GM19239 (cell line): ENCODE measurements at regions not wholly inside any gene's neighbourhood (a gene's known extent, or its start where the extent isn't known, plus 50 kb on each side); places are given as distances from the start of the nearest gene placed in this dataset.

Source experiments
- DNase-seq: peaks from one replicate; pipeline ENCODE4 v3.0.0; 2011; ENCODE audit warnings: low spot score; ENCODE audit not compliant: insufficient read length
- FAIRE-seq: peaks from 2 replicates; lab custom pipeline; 2011; peaks lifted over from hg19 to GRCh38; lab: Jason Lieb, UNC

DNA sequence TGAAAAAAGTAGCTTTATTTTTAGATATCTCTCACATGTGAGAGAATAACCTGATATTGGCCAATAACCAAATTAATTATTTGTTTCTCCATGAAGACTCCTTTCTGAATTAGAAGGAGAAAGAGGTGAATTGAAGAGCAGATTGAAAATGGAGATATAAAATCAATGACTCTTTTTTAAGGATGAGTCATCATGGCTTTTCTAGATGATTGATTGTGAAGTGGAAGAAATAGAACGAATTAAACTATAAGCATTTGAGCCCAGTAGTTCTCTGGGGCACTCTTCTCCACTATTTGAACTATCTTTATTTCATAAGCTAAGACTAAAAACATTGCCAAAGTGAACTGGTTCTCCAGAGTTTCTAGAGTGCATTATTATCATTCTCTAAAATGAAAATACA is 137.2 kb upstream of the EDNRA start:
- DNase-seq (no peak), FAIRE-seq (no peak)

DNA sequence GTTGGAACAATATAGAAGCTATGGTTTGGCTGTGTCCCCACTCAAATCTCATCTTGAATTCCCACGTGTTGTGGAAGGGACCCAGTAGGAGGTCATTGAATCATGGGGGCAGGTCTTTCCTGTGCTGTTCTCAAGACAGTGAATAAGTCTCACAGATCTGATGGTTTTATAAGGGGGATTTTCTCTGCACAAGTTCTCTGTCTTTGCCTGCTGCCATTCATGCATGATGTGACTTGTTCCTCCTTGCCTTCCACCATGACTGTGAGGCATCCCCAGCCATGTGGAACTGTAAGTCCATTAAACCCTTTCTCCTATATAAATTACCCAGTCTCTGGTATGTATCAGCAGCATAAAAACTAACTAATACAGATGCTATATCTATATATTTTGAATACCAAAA is 135.2 kb upstream of the EDNRA start:
- no peak for DNase-seq
- FAIRE-seq, result no peak

DNA sequence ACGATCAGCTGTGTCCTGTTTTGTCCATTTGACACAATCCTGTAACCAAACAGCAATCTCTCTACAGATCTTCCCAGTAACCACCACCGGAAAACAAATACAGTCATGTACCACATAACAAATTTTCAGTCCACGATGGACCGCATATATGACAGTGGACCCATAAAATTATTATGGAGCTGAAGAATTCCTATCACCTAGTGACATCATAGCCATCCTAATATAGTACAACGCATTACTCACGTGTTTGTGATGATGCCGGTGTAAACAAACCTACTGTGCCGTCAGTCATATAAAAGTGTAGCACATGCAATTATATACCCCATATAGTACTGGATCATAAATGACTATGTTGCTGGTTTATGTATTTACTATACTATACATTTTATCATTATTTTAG is 133.7 kb upstream of the EDNRA start:
- DNase-seq, result no peak
- no peak for FAIRE-seq

DNA sequence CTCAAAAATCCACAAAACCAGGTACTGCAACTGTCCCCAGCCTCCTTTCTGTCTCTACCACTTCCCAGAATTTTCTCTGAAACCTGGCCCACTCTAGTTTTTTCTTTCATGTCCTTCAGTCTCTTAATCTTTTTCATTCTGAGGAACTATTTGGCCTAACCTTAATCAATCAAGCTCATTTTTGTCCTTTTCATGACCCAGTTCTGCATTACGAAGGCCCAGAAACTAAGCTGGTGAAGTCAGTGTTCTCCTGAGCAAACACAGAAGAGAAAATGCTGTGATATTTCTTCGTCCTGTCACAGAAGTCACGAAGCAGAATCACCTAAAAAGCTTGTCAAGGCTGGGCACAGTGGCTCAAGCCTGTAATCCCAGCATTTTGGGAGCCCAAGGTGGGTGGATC is 131.7 kb upstream of the EDNRA start:
- FAIRE-seq, result no peak
- DNase-seq, result no peak

DNA sequence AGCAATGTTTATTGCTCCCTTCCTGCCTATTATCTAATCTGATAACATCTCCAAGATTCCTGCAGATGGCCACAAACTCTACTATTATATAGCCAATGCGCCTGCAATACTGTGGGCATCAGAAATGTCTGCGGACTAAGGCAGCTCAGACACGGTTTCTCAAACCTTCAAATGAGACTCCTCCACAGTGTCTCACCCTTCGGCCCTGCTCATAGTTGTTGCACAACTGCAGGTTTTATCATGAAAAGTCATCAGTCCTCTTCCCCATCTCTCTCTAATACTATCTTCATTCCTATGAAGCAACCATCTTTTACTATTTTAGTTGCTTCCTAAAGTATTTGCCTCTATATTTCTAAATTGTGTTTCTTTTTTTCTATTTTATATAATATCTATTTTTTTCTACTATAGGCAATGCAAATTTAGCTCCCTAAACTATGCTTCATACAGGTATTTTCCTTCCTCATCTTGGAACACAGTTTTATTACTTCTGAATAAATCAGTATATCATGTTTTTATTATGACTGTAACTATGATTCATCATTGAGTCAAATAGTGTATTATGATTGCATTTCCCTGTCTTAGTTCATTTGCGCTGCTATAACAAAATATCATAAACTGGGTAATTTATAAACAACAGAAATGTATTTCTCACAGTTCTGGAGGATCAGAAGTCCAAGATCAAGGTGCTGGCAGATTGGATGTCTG is 129.7 kb upstream of the EDNRA start:
- FAIRE-seq, result no peak
- no peak for DNase-seq

DNA sequence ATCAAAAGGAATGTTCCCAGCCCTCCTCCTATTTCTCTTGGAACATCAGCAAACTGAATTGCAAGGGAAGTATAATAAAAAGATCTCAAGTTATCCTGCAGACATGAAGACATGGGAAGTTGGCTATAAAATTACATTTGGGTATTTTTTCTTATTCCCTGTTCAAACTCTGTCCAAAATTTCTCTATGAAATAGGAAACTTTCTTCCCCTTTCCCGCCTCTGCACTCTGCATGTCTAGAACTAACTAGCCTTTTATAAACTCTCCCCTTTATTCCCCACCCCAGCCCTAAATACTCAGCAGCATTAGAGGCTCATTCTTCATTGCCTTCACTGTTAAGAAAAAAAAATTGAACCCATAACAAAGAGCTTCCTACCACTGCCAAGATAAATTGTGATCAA is 126.7 kb upstream of the EDNRA start:
- DNase-seq (no peak), FAIRE-seq (no peak)

DNA sequence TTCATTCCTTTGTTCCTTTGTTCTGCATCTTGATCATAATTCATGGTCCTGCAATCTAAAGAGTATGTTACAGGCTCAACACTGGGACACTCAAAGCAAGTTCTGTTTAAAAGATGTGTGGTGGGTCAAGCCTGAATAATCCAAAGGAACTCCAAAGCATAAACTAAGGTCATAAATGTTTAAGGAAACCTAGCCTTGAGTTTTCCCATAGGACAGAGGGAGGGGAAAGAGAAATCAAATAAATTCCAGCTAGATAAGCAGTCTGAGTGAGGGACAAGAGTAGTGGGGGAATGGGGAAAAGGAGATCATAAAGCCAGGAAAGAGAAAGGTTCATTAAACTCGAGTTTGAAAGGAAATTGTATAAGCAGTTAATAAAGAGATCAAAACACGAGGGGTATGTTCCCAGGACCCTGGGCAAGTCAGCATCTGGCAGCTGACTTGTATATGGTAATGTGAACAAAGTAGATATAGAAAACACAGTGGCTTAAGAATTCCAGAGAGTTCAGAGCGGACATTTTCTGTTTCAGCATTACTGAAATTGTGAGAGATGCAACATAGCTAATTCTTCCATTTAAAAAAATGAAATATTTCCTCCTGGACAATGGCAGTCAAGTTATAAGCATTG is 125.8 kb upstream of the EDNRA start:
- FAIRE-seq (no peak), DNase-seq (no peak)

DNA sequence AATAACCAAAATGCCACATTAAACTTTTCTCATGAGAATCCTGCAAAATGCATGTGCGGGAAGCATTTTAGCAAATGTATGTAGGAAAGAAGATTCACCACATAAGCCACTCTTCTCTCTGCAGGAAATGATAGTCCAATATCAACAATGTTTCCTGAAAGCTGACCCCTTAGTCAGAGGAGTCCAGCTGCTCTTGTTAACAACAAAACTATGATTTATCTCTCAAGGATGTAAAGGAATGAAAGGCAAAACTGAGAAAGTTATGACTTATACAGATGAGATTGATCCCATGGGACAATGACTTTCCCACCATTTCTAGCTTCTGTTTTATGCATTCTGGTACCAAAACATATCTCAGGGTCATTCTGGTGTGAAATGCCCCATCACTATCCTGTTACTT is 125.0 kb upstream of the EDNRA start:
- no peak for FAIRE-seq
- no peak for DNase-seq

DNA sequence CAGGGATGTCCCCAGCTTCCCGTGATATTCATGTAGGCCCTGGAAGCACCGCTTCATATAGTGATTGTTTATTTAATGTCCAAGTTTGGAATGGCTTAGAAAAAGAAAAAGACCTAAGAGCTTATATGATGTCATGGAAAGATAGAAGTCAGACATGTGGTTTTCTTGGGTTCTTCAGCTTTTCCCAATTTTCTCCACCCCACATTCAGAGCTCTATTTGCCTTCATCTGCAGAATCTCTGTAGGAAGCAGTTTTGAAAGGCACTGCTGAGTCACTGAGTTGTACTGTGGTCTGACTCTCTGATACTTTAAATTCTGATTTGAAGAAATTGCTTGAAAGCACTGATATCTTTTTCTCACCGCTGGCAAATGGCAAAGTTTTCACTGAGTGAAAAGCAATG is 120.6 kb upstream of the EDNRA start:
- DNase-seq (no peak), FAIRE-seq (no peak)

DNA sequence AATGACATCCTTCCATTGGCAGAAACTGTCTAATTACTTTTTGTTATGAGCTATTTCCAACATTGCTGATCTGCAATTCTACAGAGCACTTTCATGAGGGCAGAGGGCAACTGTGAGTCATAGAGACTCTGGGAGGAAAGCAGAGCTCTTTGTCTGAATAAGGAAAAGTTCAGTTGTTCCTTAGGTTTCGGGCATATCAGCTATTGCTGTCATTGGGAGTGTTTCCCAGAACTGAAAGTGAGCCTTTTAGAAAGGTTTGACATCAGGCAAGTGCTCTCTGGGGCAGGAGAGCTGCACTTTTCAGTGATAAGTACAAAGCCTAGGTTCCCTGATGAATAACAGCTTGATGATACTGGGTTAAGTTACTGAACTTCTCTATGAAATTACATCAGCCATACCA is 119.2 kb upstream of the EDNRA start:
- no peak for FAIRE-seq

DNA sequence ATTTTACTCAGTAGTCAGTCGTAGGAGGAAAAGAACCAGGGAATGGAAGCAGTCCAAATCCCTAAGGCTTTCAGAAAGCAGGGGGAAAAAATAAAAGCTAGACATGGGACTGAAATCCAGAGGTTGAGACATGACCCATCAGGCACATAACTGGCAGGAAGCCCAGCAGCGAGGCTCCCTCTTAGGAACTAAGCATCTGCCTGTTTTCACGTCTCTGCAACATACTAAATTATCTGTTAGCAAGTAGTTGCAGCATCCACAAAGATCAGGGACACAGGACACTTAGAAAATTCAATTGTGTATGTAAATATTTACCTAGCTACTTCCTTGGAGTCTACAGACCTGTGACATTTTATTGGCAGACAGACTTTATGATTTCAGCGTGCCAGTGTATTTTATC is 118.0 kb upstream of the EDNRA start:
- FAIRE-seq, result no peak
- no peak for DNase-seq

More for the DNA sequence above, 119.2 kb upstream of the EDNRA start:
- DNase-seq, result no peak

DNA sequence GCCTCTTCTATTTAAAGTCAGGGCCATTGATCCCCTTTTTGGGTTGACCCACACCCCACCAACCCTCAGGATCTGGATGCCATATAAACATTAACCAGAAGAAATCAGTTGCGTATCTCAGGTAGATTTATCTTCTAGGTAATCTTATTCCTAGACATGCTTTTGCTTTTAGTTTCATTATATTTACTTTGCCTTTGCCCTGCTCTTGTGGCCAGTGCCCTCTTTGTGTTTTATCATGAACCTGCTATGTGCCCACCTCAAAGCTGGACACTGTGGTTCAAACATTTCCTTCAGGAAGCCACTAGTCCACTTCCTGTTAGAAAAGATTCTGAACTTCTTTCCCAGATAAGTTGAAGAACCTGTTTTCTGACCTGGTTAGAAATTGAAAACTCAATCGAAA is 117.4 kb upstream of the EDNRA start:
- no peak for FAIRE-seq
- no peak for DNase-seq

DNA sequence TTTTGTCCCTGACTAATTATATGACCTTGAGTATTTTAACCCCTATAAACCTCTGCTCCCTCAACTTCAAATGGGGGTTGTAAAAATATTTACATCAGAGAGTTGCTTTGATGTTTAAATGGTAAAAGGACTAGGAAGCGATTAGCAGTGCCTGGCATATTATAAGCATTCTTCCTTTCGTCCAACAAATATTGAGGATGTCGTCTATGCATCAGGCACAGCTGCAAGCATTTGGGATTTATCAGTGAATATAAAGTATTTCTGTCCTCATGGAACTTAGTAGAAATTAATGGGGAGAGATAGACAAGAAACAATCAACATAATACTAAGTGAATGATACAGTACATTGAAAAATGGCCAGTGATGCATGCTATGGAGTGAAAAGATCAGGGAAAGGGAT is 115.5 kb upstream of the EDNRA start:
- no peak for DNase-seq
- FAIRE-seq, result no peak

DNA sequence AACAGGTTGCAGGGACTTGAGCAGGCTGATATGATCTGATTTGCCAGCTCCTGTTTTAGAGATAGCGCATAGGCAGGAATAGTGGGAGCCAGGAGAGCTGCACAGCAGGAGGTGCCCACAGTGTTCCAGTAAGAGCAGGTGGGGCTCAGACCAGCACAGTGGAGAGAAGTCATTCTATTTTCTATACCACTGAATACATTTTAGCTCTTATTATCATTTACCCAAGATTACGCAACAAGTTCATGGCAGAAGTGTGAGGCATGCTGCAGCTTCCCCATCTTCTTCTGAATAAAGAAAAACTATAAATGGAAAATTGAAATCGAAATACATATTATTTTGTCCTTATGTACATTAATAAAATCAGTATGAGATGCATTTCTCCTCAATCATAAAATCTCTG is 114.7 kb upstream of the EDNRA start:
- FAIRE-seq (no peak), DNase-seq (no peak)

DNA sequence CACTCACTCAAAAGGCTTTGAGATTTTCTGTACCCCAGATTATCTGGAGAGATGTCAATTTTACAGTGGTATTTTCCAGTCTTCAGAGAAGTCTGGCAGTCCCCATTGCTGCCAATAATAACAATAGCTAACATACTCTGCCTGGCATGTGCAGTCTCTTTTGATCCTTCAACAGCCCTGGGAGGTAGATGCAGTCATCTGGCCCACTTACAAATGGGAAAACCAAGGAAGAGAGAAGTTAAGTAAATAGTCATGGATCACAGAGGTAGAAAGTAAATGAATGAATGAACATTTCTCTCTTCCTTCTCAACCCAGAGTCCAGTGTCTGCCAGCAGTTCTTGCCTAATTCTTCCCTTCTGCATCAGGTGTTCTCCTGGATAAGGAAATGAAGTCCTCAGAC is 113.0 kb upstream of the EDNRA start:
- no peak for DNase-seq
- no peak for FAIRE-seq

DNA sequence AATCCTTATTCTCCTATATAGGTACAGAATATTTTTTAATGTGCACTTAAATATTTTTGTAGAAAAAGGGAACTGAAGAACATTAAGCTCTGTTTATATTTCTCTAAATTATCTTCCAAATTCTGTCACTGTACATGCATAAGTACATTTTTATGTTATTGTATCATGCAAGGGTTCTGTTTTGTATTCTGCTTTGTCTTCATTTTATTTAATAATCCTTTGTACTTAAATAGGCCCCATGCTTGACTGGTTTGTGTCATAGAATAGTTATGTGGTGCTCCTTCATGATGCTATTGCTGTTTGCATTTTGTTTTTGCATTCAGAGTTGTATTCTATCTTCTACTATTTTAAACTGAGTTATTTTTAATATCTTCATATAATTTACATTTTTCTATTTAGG is 111.9 kb upstream of the EDNRA start:
- no peak for DNase-seq
- FAIRE-seq, result no peak

DNA sequence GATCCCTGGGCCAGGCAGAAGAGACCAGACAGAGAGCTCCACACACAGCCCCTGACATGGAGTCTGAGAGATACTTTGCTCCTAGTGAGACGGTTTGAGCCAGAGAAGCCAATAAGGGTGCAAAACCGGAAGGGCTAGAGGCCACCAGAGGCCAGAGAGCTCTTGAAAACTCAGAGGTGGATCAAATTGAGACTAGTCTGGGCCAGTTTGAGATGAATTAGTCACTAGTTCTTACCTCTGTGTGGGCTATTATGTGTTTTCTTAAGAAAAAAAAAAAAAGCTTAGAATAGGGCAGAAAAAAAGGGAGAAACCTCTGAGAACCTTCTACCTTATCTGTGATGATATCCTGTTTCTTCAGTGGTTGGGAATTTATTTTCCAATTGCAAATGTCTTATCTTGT is 110.4 kb upstream of the EDNRA start:
- no peak for DNase-seq

DNA sequence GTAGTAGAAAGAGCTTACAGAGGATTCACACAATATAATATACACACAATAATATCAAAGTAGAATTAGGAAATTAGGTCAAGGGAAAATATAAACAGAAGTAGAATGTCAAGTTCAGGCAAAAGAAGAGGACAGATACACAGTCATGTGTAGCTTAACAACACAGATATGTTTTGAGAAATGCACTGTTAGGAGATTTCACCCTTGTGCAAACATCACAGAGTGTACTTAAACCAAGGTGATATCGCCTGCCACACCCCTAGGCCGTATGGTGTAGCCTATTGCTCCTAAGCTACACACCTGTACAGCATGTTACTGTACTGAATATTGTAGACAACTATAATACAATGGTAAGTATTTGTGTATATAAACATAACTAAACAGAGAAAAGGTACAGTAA is 110.0 kb upstream of the EDNRA start:
- DNase-seq, result no peak
- FAIRE-seq, result no peak

More for the DNA sequence above, 110.4 kb upstream of the EDNRA start:
- FAIRE-seq, result no peak

DNA sequence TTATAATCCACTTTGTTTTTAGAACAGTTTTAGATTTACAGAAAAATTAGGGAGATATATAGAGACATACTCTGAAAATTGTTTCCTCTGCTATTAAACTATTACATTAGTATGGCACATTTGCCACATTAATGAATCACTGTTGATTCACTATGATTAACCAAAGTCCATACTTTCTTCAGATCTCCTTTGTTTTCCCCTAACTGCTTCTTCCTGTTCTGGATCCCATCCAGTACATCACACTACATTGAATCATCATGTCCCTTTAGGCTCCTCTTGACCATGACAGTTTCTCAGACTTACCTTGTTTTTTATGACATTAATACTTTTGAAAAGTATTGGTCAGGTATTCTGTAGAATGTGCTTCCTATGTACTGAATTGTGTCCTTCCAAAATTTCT is 109.2 kb upstream of the EDNRA start:
- DNase-seq, result no peak

DNA sequence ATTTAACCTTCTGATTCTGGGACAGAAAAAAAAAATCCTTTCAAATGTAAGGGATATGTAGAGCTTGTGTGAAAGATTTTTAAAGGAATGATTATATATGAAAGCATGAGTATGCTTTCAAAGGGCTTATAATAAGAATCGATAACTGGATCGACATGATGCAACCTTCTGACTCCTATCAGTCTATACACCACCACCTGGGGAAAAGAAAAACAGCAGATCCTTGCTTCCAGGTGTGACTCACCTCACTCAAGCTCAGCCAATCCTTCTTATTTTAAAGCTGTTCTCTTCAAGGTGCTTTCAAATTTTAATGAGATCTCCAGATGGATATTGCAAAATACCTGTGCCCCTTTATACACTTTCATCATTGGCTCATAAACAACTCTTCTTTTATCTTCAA is 102.1 kb upstream of the EDNRA start:
- no peak for DNase-seq
- FAIRE-seq, result no peak

More for the DNA sequence above, 109.2 kb upstream of the EDNRA start:
- no peak for FAIRE-seq

DNA sequence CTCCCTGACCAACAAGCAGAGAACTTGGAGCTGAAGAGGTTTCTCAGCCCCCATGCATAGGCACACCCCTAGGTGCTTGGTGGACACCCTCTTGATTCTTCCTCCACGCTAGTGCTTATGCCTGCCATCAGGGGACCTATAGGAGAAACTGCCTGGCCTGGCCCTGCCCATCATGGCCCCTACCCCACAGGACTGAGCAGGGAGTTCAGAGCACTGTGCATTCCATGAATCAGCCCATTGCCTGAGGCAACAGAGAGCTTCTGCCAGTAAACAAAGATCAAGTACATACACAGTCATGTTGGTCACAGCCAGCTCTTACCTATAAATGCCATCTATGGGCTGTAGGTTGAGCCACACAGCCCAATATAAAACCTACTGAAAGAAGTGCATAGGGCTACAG is 99.1 kb upstream of the EDNRA start:
- DNase-seq (no peak), FAIRE-seq (no peak)

DNA sequence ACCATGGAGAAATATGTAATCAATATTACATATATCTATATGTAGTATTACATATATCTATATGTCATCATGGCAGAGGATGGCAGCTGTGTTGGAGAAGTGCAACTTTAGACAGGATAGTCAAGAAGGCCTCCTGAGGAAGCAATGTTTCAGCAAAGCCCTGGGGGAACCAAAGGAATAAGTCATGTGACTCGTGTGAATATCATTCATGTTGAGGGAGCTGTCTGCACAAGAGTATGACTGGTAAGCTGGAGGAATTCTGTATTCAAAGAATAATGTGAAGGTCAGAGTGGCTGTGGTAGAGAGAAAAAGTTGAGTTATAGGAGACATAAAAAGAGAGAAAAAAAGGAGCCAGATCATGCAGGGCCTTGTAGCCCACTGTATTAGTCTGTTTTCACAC is 92.9 kb upstream of the EDNRA start:
- DNase-seq (no peak), FAIRE-seq (no peak)
